KOPT-K1 (cell line): ENCODE measurements at regions not wholly inside any gene's neighbourhood (a gene's known extent, or its start where the extent isn't known, plus 50 kb on each side); places are given as distances from the start of the nearest gene placed in this dataset.
A peak's percentile ranks its signal among the peaks of the same experiment; 100 is the strongest.

ENCODE experiments used
- H3K27ac ChIP-seq: fragments of 200-600 bp; sonication (generic); 2 replicates; pipeline ENCODE4 v1.5.1; 2016; ENCODE audit warnings: antibody characterized with exemption, mild to moderate bottlenecking, low read depth, low read length; ENCODE audit not compliant: poor library complexity, severe bottlenecking
- H3K36me3 ChIP-seq: fragments of 200-600 bp; sonication (generic); 2 replicates; pipeline ENCODE4 v1.5.1; 2017; ENCODE audit warnings: antibody characterized with exemption, mild to moderate bottlenecking, low read length, moderate library complexity; ENCODE audit not compliant: insufficient read depth
- H3K9me3 ChIP-seq: fragments of 200-600 bp; sonication (generic); 2 replicates; pipeline ENCODE4 v1.5.1; 2017; ENCODE audit warnings: antibody characterized with exemption, low read length, mild to moderate bottlenecking; ENCODE audit not compliant: insufficient read depth, poor library complexity, severe bottlenecking

- H3K36me3 ChIP-seq, result no peaks in the 10 kb centered on the region
- H3K27ac ChIP-seq, result no peak overlapping the region
- H3K9me3 ChIP-seq, result peaks cover 7% of the 10 kb centered on the region
Observed at GRCh38 chrX:148203531-148203930, 222.4 kb downstream of the FMR1NB start.

GRCh38 chrX:148204195-148204594 lies 223.1 kb downstream of the FMR1NB start:
- Histone ChIP-seq H3K27ac (no peak overlapping the region), H3K36me3 (no peaks in the 10 kb centered on the region), H3K9me3 (peaks cover 7% of the 10 kb centered on the region)

GRCh38 chrX:148214786-148215185 lies 233.6 kb downstream of the FMR1NB start:
- H3K36me3 ChIP-seq, result no peaks in the 10 kb centered on the region
- peaks cover 12% of the 10 kb centered on the region for H3K9me3 ChIP-seq
- H3K27ac ChIP-seq, result no peak overlapping the region

GRCh38 chrX:148215726-148216125 lies 234.6 kb downstream of the FMR1NB start:
- H3K36me3 ChIP-seq, result no peaks in the 10 kb centered on the region
- H3K27ac ChIP-seq, result no peak overlapping the region
- H3K9me3 ChIP-seq, result peaks cover 3% of the 10 kb centered on the region

- Histone ChIP-seq H3K27ac (no peak overlapping the region), H3K36me3 (no peaks in the 10 kb centered on the region), H3K9me3 (no peaks in the 10 kb centered on the region)
Observed at GRCh38 chrX:148223361-148223760, 242.2 kb downstream of the FMR1NB start.

GRCh38 chrX:148228521-148228920 lies 247.4 kb downstream of the FMR1NB start:
- Histone ChIP-seq H3K36me3 (no peaks in the 10 kb centered on the region), H3K27ac (no peak overlapping the region), H3K9me3 (no peaks in the 10 kb centered on the region)

- Histone ChIP-seq H3K36me3 (no peaks in the 10 kb centered on the region), H3K27ac (no peak overlapping the region), H3K9me3 (no peaks in the 10 kb centered on the region)
Observed at GRCh38 chrX:148229801-148230303, 248.7 kb downstream of the FMR1NB start.

- Histone ChIP-seq H3K9me3 (peaks cover 22% of the 10 kb centered on the region), H3K27ac (no peak overlapping the region), H3K36me3 (no peaks in the 10 kb centered on the region)
Observed at GRCh38 chrX:148259990-148260389, 240.4 kb upstream of the AFF2 start.

GRCh38 chrX:148265829-148266228 lies 234.6 kb upstream of the AFF2 start:
- Histone ChIP-seq H3K9me3 (peaks cover 14% of the 10 kb centered on the region), H3K36me3 (no peaks in the 10 kb centered on the region), H3K27ac (no peak overlapping the region)

GRCh38 chrX:148268673-148269072 lies 231.7 kb upstream of the AFF2 start:
- Histone ChIP-seq H3K36me3 (no peaks in the 10 kb centered on the region), H3K9me3 (peaks cover 7% of the 10 kb centered on the region), H3K27ac (no peak overlapping the region)

GRCh38 chrX:148269513-148269912 lies 230.9 kb upstream of the AFF2 start:
- Histone ChIP-seq H3K27ac (no peak overlapping the region), H3K36me3 (no peaks in the 10 kb centered on the region), H3K9me3 (peaks cover 12% of the 10 kb centered on the region)

GRCh38 chrX:148270499-148270898 lies 229.9 kb upstream of the AFF2 start:
- Histone ChIP-seq H3K36me3 (no peaks in the 10 kb centered on the region), H3K9me3 (peaks cover 22% of the 10 kb centered on the region), H3K27ac (no peak overlapping the region)

GRCh38 chrX:148271263-148271662 lies 229.2 kb upstream of the AFF2 start:
- Histone ChIP-seq H3K9me3 (peaks cover 22% of the 10 kb centered on the region), H3K27ac (peak overlapping the region; percentile 9), H3K36me3 (no peaks in the 10 kb centered on the region)

GRCh38 chrX:148281920-148282319 lies 218.5 kb upstream of the AFF2 start:
- Histone ChIP-seq H3K9me3 (peaks cover 19% of the 10 kb centered on the region), H3K27ac (peak overlapping the region; percentile 54), H3K36me3 (no peaks in the 10 kb centered on the region)

- Histone ChIP-seq H3K9me3 (peaks cover 14% of the 10 kb centered on the region), H3K27ac (peak overlapping the region; percentile 61), H3K36me3 (no peaks in the 10 kb centered on the region)
Observed at GRCh38 chrX:148282504-148282903, 217.9 kb upstream of the AFF2 start.

- H3K27ac ChIP-seq, result no peak overlapping the region
- H3K36me3 ChIP-seq, result no peaks in the 10 kb centered on the region
- H3K9me3 ChIP-seq, result peaks cover 5% of the 10 kb centered on the region
Observed at GRCh38 chrX:148284056-148284455, 216.4 kb upstream of the AFF2 start.
